GM06990 (cell line): ENCODE measurements at regions not wholly inside any gene's neighbourhood (a gene's known extent, or its start where the extent isn't known, plus 50 kb on each side); places are given as distances from the start of the nearest gene placed in this dataset.

Experiments
- DNase-seq: peaks from one replicate; pipeline ENCODE4 v3.0.0-alpha.2; 2011; ENCODE audit not compliant: insufficient read length; ENCODE audit errors: extremely low read depth
- H3K27me3 ChIP-seq: replicated peaks from 2 replicates; pipeline ENCODE4 v1.6.0; 2011; ENCODE audit warnings: low read length; ENCODE audit not compliant: control insufficient read depth, insufficient read depth
- H3K36me3 ChIP-seq: 2 replicates; pipeline ENCODE4 v1.5.1; 2011; ENCODE audit warnings: low read length; ENCODE audit not compliant: control insufficient read depth, insufficient read depth
- H3K4me3 ChIP-seq: replicated peaks from 2 replicates; pipeline ENCODE4 v1.5.1; 2011; ENCODE audit warnings: low read depth, mild to moderate bottlenecking, control low read depth, low read length
- CTCF ChIP-seq: IDR thresholded peaks from 2 replicates; pipeline ENCODE4 v1.5.1; 2011; ENCODE audit warnings: low read length, control low read depth, mild to moderate bottlenecking, inconsistent platforms; ENCODE audit not compliant: insufficient read depth, poor library complexity, severe bottlenecking

GRCh38 chr3:43198301-43198700 lies 88.0 kb upstream of the SNRK start:
- Histone ChIP-seq H3K27me3 (no peaks in the 10 kb centered on the region; the same call in 1 of the 2 replicates), H3K36me3 (no peaks in the 10 kb centered on the region), H3K4me3 (no peak overlapping the region)
- DNase-seq: no peak
- TF ChIP-seq CTCF: no peak

- no peak for TF ChIP-seq CTCF
- Histone ChIP-seq H3K27me3 (no peaks in the 10 kb centered on the region; the same call in 1 of the 2 replicates), H3K36me3 (no peaks in the 10 kb centered on the region), H3K4me3 (no peak overlapping the region)
- DNase-seq: no peak
Observed at GRCh38 chr3:43197181-43197580, 89.2 kb upstream of the SNRK start.

GRCh38 chr3:43196721-43197120 lies 89.6 kb upstream of the SNRK start:
- TF ChIP-seq CTCF: no peak
- H3K27me3 ChIP-seq: no peaks in the 10 kb centered on the region; the same call in 1 of the 2 replicates
- no peaks in the 10 kb centered on the region for H3K36me3 ChIP-seq
- no peak overlapping the region for H3K4me3 ChIP-seq
- DNase-seq: no peak

- H3K27me3 ChIP-seq: no peaks in the 10 kb centered on the region; the same call in 1 of the 2 replicates
- TF ChIP-seq CTCF: no peak
- no peak for DNase-seq
Observed at GRCh38 chr3:43195115-43195498, 89.2 kb upstream of the POMGNT2 start.

GRCh38 chr3:43194490-43195114 lies 88.7 kb upstream of the POMGNT2 start:
- Histone ChIP-seq H3K4me3 (no peak overlapping the region), H3K36me3 (no peaks in the 10 kb centered on the region), H3K27me3 (no peaks in the 10 kb centered on the region; the same call in 1 of the 2 replicates)
- no peak for DNase-seq
- no peak for TF ChIP-seq CTCF

More at GRCh38 chr3:43195115-43195498, 89.2 kb upstream of the POMGNT2 start:
- H3K36me3 ChIP-seq: no peaks in the 10 kb centered on the region
- H3K4me3 ChIP-seq: no peak overlapping the region

GRCh38 chr3:43194069-43194468 lies 88.2 kb upstream of the POMGNT2 start:
- DNase-seq: no peak

More at GRCh38 chr3:43194069-43194468, 88.2 kb upstream of the POMGNT2 start:
- Histone ChIP-seq H3K27me3 (no peaks in the 10 kb centered on the region; the same call in 1 of the 2 replicates), H3K4me3 (no peak overlapping the region), H3K36me3 (no peaks in the 10 kb centered on the region)
- TF ChIP-seq CTCF: no peak
